Activated CD8-positive, alpha-beta memory T cell treated with anti-CD3 and anti-CD28 coated beads, Interleukin-2, amount 10 ng/mL, durations not matched to agents 7 days and 5 days (primary cell): ENCODE measurements at regions not wholly inside any gene's neighbourhood (a gene's known extent, or its start where the extent isn't known, plus 50 kb on each side); places are given as distances from the start of the nearest gene placed in this dataset.

Experiments
- ATAC-seq: fragments of 150-1000 bp; cut with Tn5 transposase; one replicate; pipeline ENCODE4 v1.10.0; 2021; ENCODE audit warnings: moderate library complexity
- CTCF ChIA-PET: fragments of 350-600 bp; sonication (Branson Sonifier 250); formaldehyde crosslinking; loops from one replicate; lab custom pipeline; 2021; ENCODE audit warnings: antibody characterized with exemption; lab: Charles Lee
- DNase-seq: peaks from one replicate; pipeline ENCODE4 v3.0.0-alpha.2; 2020
- H3K27ac Mint-ChIP-seq: one replicate; pipeline ENCODE4 v1.8.0; 2021; ENCODE audit warnings: mild to moderate bottlenecking, mixed read lengths
- H3K27me3 Mint-ChIP-seq: one replicate; pipeline ENCODE4 v1.8.0; 2021; ENCODE audit warnings: mixed read lengths
- H3K36me3 Mint-ChIP-seq: one replicate; pipeline ENCODE4 v1.8.0; 2021; ENCODE audit warnings: mild to moderate bottlenecking, mixed read lengths
- H3K4me1 Mint-ChIP-seq: one replicate; pipeline ENCODE4 v1.8.0; 2021; ENCODE audit warnings: mixed read lengths
- H3K4me3 Mint-ChIP-seq: one replicate; pipeline ENCODE4 v1.8.0; 2021; ENCODE audit warnings: mild to moderate bottlenecking, moderate library complexity, mixed read lengths
- H3K9me3 Mint-ChIP-seq: one replicate; pipeline ENCODE4 v1.8.0; 2022; ENCODE audit warnings: low read depth, mixed read lengths

DNA sequence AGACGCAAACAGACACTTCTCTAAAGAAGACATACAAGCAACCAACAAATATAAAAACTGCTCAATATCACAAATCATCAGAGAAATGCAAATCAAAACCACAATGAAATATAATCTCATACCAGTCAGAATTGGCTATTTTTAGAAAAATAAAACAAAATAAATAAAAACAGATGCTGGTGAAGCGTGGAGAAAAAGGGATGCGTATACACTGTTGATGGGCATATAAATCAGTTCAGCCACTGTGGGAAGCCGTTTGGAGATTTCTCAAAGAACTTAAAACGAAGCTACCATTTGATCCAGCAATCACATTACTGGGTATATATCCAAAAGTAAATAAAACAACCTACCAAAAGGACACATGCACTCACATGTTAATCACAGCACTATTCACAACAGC lies 206.2 kb downstream of the HNMT start:
- Mint-ChIP-seq H3K9me3 (peaks cover 3% of the 10 kb centered on the region), H3K36me3 (no peaks in the 10 kb centered on the region), H3K27me3 (no peaks in the 10 kb centered on the region), H3K4me1 (no peaks in the 10 kb centered on the region), H3K27ac (no peak overlapping the region), H3K4me3 (no peak overlapping the region)
- ATAC-seq (no peak), DNase-seq (no peak)
- CTCF ChIA-PET: no interaction called here

DNA sequence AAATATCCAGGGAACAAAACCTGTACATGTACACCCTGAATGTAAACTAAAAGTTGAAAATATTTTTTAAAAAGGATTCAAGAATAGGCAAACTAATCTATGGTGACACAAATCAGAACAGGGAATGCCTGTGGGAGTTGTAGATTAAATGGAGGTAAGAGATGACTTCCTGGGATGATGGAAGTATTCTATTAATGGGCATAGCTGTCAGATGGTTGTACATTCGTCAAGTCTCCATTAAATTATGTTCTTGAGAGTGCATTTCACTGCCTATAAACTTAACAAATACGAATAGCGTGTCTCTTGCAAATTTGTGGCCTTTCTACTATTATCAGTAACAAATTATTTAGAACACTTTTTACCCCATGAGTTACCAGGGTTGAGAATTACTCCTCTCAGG lies 207.0 kb downstream of the HNMT start:
- Mint-ChIP-seq H3K36me3 (no peaks in the 10 kb centered on the region), H3K4me1 (no peaks in the 10 kb centered on the region), H3K4me3 (no peak overlapping the region), H3K9me3 (peaks cover 5% of the 10 kb centered on the region), H3K27me3 (no peaks in the 10 kb centered on the region), H3K27ac (no peak overlapping the region)
- no peak for ATAC-seq
- CTCF ChIA-PET: no interaction called here
- no peak for DNase-seq

DNA sequence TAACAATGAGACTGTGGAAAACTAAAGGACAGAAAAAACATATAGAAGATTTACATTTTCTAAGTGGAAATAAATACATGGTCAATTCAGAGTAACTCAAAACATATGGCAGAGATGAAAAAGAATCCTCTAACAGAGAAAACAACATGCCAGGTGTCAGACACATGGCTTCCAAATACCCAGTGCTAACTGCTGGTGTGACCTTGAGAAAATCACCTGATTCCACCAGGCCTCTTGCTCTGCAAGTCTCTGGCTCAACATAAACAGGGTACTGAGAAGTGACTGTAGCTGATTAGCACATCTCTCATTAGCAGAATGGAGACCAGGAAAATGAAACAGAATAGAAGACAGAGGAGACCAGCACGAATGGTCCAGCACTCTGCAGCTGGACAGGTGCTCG lies 210.8 kb downstream of the HNMT start:
- no peaks in the 10 kb centered on the region for H3K4me1 Mint-ChIP-seq

DNA sequence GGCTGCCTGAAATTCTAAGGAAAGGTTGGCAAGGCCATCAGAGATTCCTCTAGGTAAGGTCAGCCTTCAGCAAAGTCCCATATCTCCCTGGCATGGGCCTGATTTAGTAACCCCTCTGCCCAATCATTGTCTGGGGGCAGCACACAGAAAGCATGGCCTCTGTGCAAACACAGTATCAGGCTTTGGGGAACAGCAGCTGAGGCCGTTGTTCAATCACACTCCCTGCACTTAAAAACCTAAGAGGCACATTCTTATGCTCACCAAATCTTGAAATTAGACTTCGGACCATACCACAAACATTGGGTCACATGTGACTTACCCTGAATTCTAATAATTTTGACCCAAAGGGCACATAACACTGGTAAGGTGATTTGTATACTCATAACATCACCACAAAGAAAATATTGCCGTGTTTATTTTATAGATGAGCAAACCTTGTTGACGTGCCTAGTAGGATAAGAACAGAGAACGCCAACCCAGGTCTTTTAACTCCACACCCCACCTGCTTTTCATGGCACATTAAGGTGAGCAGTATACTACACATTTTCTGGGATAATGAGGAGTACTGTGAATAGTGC lies 212.7 kb downstream of the HNMT start:
- H3K4me1 Mint-ChIP-seq: no peaks in the 10 kb centered on the region
- CTCF ChIA-PET: no interaction called here

More for the DNA sequence above, 210.8 kb downstream of the HNMT start:
- Mint-ChIP-seq H3K36me3 (no peaks in the 10 kb centered on the region), H3K27me3 (no peaks in the 10 kb centered on the region), H3K4me3 (no peak overlapping the region), H3K27ac (no peak overlapping the region), H3K9me3 (peaks cover 5% of the 10 kb centered on the region)
- CTCF ChIA-PET: no interaction called here
- ATAC-seq (no peak), DNase-seq (no peak)

DNA sequence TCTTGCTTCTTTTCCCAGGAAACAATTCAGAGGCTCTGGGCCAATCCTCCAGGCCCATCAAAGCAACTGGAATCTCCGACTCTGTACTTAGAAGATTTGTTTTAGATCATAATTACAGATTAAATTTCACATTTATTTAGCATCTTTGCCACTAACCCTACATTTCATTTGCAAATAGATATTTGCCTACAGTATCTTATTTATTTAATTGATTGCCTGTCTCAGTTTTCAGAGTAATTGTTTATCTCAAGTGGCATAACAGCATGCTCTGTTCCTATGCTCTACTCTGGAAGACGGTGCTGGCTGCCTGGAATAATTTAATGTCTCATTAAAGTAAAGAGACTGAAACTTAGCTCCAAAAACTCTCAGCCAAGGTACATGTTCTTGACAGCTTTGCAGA lies 213.4 kb downstream of the HNMT start:
- no peak overlapping the region for H3K4me3 Mint-ChIP-seq
- DNase-seq (no peak), ATAC-seq (no peak)
- no peaks in the 10 kb centered on the region for H3K36me3 Mint-ChIP-seq
- no peak overlapping the region for H3K27ac Mint-ChIP-seq
- H3K27me3 Mint-ChIP-seq: no peaks in the 10 kb centered on the region
- H3K9me3 Mint-ChIP-seq: peaks cover 2% of the 10 kb centered on the region
- CTCF ChIA-PET: no interaction called here
- no peaks in the 10 kb centered on the region for H3K4me1 Mint-ChIP-seq

More for the DNA sequence above, 212.7 kb downstream of the HNMT start:
- Mint-ChIP-seq H3K27me3 (no peaks in the 10 kb centered on the region), H3K9me3 (peaks cover 5% of the 10 kb centered on the region), H3K36me3 (no peaks in the 10 kb centered on the region), H3K27ac (no peak overlapping the region), H3K4me3 (no peak overlapping the region)
- ATAC-seq (no peak), DNase-seq (no peak)

- H3K9me3 Mint-ChIP-seq: peaks cover 4% of the 10 kb centered on the region
- ATAC-seq (no peak), DNase-seq (no peak)
- H3K4me1 Mint-ChIP-seq: no peaks in the 10 kb centered on the region
- H3K36me3 Mint-ChIP-seq: no peaks in the 10 kb centered on the region
- H3K4me3 Mint-ChIP-seq: no peak overlapping the region
- no peak overlapping the region for H3K27ac Mint-ChIP-seq
- no peaks in the 10 kb centered on the region for H3K27me3 Mint-ChIP-seq
- CTCF ChIA-PET: no interaction called here
These were observed 216.6 kb downstream of the HNMT start for GRCh38 chr2:138180692-138181386.

DNA sequence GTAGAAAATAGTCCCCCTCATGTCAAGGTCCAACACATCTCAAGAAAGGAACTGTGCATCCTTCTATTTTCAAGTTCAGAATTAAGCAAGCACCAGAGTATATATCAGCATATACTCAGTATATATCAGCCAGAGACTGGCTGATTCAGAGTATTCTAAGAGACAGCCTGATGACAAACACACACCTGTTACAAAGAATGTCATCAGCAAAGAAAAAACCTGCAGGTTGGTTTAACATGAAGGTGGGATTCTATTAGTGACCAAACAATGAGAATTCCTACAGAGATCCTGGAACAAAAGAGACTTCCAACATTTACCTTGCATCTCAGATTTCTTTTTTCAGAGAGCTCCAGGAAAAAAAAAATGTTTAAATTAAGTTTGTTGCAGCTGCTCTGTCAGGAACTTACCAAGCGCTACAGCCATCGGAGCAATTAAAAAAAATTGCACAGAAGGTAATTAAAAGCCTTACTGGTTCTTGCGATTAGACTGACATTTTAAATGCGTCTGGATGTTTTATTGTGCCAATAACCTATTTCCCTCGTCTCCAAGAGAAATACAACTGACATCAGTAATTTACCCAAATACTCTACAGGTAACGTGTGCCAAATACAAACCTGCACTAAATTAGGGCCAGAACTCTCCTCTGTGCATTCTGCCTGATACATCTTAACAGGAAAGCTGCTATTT lies 218.1 kb downstream of the HNMT start:
- no peaks in the 10 kb centered on the region for H3K36me3 Mint-ChIP-seq
- DNase-seq (no peak), ATAC-seq (no peak)

GRCh38 chr2:138182937-138183312 lies 218.7 kb downstream of the HNMT start:
- no peak for DNase-seq
- Mint-ChIP-seq H3K36me3 (no peaks in the 10 kb centered on the region), H3K27ac (no peak overlapping the region), H3K4me3 (no peak overlapping the region), H3K27me3 (no peaks in the 10 kb centered on the region), H3K9me3 (peaks cover 2% of the 10 kb centered on the region), H3K4me1 (no peaks in the 10 kb centered on the region)
- CTCF ChIA-PET: no interaction called here
- no peak for ATAC-seq

More for the DNA sequence above, 218.1 kb downstream of the HNMT start:
- Mint-ChIP-seq H3K9me3 (peaks cover 2% of the 10 kb centered on the region), H3K27ac (no peak overlapping the region), H3K4me3 (no peak overlapping the region), H3K27me3 (no peaks in the 10 kb centered on the region), H3K4me1 (no peaks in the 10 kb centered on the region)
- CTCF ChIA-PET: no interaction called here

GRCh38 chr2:138183705-138184104 lies 219.4 kb downstream of the HNMT start:
- Mint-ChIP-seq H3K27ac (no peak overlapping the region), H3K4me3 (no peak overlapping the region), H3K9me3 (peaks cover 2% of the 10 kb centered on the region), H3K36me3 (no peaks in the 10 kb centered on the region), H3K4me1 (no peaks in the 10 kb centered on the region), H3K27me3 (no peaks in the 10 kb centered on the region)
- no peak for DNase-seq
- ATAC-seq: no peak
- CTCF ChIA-PET: no interaction called here

DNA sequence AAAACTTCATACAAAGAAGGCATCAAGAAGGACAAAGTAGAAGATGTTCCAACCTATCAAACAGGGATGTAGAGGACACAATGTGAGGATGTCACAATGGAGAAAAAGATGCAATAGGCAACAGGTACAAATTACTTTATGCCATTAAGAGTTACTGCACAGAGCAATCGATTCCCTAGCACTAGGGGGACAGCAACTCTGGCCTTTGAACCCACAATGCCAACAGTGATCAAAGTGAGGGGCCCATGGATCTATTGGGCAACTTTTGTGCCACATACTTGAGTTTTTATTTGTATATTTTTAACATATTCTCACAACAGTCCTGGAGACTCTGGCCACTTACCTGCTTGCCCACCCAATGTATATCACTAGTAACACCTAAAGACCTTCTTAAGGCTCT lies 220.2 kb downstream of the HNMT start:
- no peaks in the 10 kb centered on the region for H3K4me1 Mint-ChIP-seq

DNA sequence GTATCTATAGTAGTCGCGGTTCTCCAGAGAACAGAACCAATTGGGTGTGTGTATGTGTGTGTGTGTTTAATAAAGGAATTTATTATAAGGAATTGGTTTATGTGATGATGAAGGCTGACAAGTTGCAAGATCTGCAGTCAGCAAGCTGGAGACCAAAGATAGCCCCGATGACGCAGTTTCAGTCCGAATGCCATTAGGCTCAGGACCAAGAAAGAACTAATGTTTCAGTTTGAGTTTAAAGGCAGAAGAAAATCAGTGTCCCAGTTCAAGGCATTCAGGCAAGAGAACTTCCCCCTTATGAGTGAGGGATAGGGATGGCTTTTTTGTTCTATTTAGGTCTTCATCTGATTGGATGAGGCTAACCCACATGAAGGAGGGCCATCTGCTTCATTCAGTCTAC lies 221.6 kb downstream of the HNMT start:
- ATAC-seq: no peak
- Mint-ChIP-seq H3K4me3 (no peak overlapping the region), H3K27ac (no peak overlapping the region), H3K36me3 (no peaks in the 10 kb centered on the region), H3K4me1 (no peaks in the 10 kb centered on the region), H3K27me3 (no peaks in the 10 kb centered on the region), H3K9me3 (peaks cover 2% of the 10 kb centered on the region)
- CTCF ChIA-PET: no interaction called here
- no peak for DNase-seq

More for the DNA sequence above, 220.2 kb downstream of the HNMT start:
- CTCF ChIA-PET: no interaction called here
- Mint-ChIP-seq H3K27me3 (no peaks in the 10 kb centered on the region), H3K27ac (no peak overlapping the region), H3K4me3 (no peak overlapping the region), H3K36me3 (no peaks in the 10 kb centered on the region), H3K9me3 (peaks cover 2% of the 10 kb centered on the region)
- ATAC-seq: no peak
- no peak for DNase-seq

- no peaks in the 10 kb centered on the region for H3K4me1 Mint-ChIP-seq
- no peak overlapping the region for H3K27ac Mint-ChIP-seq
- H3K36me3 Mint-ChIP-seq: no peaks in the 10 kb centered on the region
- ATAC-seq: no peak
- peaks cover 2% of the 10 kb centered on the region for H3K9me3 Mint-ChIP-seq
- DNase-seq: no peak
- no peaks in the 10 kb centered on the region for H3K27me3 Mint-ChIP-seq
- no peak overlapping the region for H3K4me3 Mint-ChIP-seq
- CTCF ChIA-PET: no interaction called here
These were observed 222.9 kb downstream of the HNMT start for GRCh38 chr2:138187221-138187620.

DNA sequence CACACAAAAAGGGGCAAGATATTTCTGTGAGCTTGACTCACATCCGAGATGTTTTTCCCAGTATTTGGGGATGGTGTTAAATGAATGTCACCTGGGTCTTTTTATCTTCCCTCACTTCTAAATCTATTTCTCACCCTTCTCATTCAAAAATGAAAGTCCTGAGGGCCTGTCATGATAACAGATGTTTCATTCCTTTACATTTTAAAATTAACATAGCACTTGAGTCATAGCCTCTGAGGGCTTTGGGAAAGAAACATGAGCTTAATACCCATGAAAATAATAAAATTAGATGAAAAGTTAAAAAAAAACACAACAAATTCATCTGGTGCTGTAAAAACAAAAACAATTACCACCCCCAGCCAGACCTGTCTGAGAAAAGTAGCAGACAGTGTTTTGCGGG lies 226.7 kb downstream of the HNMT start:
- H3K27ac Mint-ChIP-seq: no peak overlapping the region
- ATAC-seq (no peak), DNase-seq (no peak)
- CTCF ChIA-PET: no interaction called here
- H3K4me3 Mint-ChIP-seq: no peak overlapping the region
- no peaks in the 10 kb centered on the region for H3K36me3 Mint-ChIP-seq
- no peaks in the 10 kb centered on the region for H3K4me1 Mint-ChIP-seq
- H3K27me3 Mint-ChIP-seq: no peaks in the 10 kb centered on the region
- H3K9me3 Mint-ChIP-seq: no peaks in the 10 kb centered on the region
